Panc1 (cell line): ENCODE measurements at regions not wholly inside any gene's neighbourhood (a gene's known extent, or its start where the extent isn't known, plus 50 kb on each side); places are given as distances from the start of the nearest gene placed in this dataset.
"Not testable (repeated sequence)": the region's sequence is repeated elsewhere in the genome, so short reads cannot be mapped to it uniquely, and the experiment has no call there.

Experiments used
- ATAC-seq: fragments of 200-7000 bp; cut with Tn5 transposase; 2 replicates; pipeline ENCODE4 v1.9.1; 2020; ENCODE audit warnings: mild to moderate bottlenecking, moderate library complexity
- BruUV-seq: library from RNA; stranded (reverse); fragments of 400-500 nt; replicated peaks from 2 replicates; lab custom pipeline; 2021; lab: Mats Ljungman, UMichigan
- CTCF ChIA-PET: fragments of 300-600 bp; sonication (Branson Sonifier 250); formaldehyde crosslinking; loops from one replicate; lab custom pipeline; 2022; ENCODE audit warnings: antibody characterized with exemption; lab: Charles Lee
- POLR2A ChIA-PET: fragments of 300-600 bp; sonication (Branson Sonifier 250); formaldehyde crosslinking; loops from one replicate; lab custom pipeline; 2022; ENCODE audit warnings: antibody characterized with exemption; lab: Charles Lee
- DNase-seq: peaks from one replicate; pipeline ENCODE4 v3.0.0-alpha.2; 2010; ENCODE audit warnings: low read depth, low spot score
- H3K27ac ChIP-seq: 2 replicates; pipeline ENCODE4 v1.5.1; 2011; ENCODE audit warnings: mild to moderate bottlenecking, low read length, inconsistent platforms
- H3K27me3 ChIP-seq: fragments of 200-500 bp; sonication (Bioruptor generic); 2 replicates; pipeline ENCODE4 v1.6.0; 2014; ENCODE audit warnings: low read length, inconsistent platforms; ENCODE audit not compliant: control insufficient read depth, insufficient read depth
- H3K36me3 ChIP-seq: fragments of 200-500 bp; sonication (Bioruptor generic); 2 replicates; pipeline ENCODE4 v1.5.1; 2014; ENCODE audit warnings: inconsistent platforms, mild to moderate bottlenecking, low read length, moderate library complexity; ENCODE audit not compliant: control insufficient read depth, insufficient read depth
- H3K4me1 ChIP-seq: 2 replicates; pipeline ENCODE4 v1.5.1; 2011; ENCODE audit warnings: inconsistent platforms, mild to moderate bottlenecking, low read length, moderate library complexity; ENCODE audit not compliant: control insufficient read depth, insufficient read depth
- H3K4me3 ChIP-seq, 2 experiments: 2 replicates each; pipeline ENCODE4 v1.5.1; 2011 to 2012; ENCODE audit warnings: low read depth in 2 of 2, low read length in 2 of 2, mild to moderate bottlenecking in 2 of 2, inconsistent platforms in 1 of 2, moderate library complexity in 1 of 2
- H3K9me3 ChIP-seq: fragments of 200-500 bp; sonication (Bioruptor generic); 2 replicates; pipeline ENCODE4 v1.5.1; 2014; ENCODE audit warnings: low read depth, mild to moderate bottlenecking, inconsistent platforms, low read length, moderate library complexity; ENCODE audit not compliant: control insufficient read depth, insufficient read depth
- POLR2AphosphoS5 ChIP-seq: IDR thresholded peaks from 2 replicates; pipeline ENCODE4 v1.6.1; 2012; ENCODE audit warnings: mild to moderate bottlenecking, low read depth, low read length, moderate library complexity
- SIN3A ChIP-seq: IDR thresholded peaks from 2 replicates; pipeline ENCODE4 v1.6.1; 2012; ENCODE audit warnings: low read depth, mild to moderate bottlenecking, low read length, moderate library complexity, borderline replicate concordance; ENCODE audit not compliant: insufficient read depth
- TCF7L2 ChIP-seq: IDR thresholded peaks from 2 replicates; pipeline ENCODE4 v1.6.1; 2011; ENCODE audit warnings: mild to moderate bottlenecking, low read depth, low read length, inconsistent platforms
- in situ Hi-C: cut with HindIII; loops from 2 replicates; pipeline ENCODE4 v1.10.0; 2016; ENCODE audit warnings: low sequenced_read_pairs, low pct_unique_long_range_greater_than_20kb
- intact Hi-C: fragments of 100-400 bp; cut with micrococcal nuclease; formaldehyde crosslinking; loops from one replicate; pipeline ENCODE4 v1.10.0; 2022; ENCODE audit not compliant: unreplicated experiment
- TF ChIP-seq, protein P1 (sequence below): fragments of 450-650 bp; IDR thresholded peaks from 2 replicates; pipeline ENCODE4 v1.5.1; 2017; ENCODE audit warnings: mild to moderate bottlenecking
- TF ChIP-seq, protein P2 (sequence below), 2 experiments: IDR thresholded peaks; 2 replicates each; pipeline ENCODE4 v1.6.1; 2011 to 2012; ENCODE audit warnings: low read depth in 2 of 2, control low read depth in 1 of 2, low read length in 1 of 2, mild to moderate bottlenecking in 1 of 2, moderate library complexity in 1 of 2; ENCODE audit not compliant: insufficient read depth in 1 of 2

DNA sequence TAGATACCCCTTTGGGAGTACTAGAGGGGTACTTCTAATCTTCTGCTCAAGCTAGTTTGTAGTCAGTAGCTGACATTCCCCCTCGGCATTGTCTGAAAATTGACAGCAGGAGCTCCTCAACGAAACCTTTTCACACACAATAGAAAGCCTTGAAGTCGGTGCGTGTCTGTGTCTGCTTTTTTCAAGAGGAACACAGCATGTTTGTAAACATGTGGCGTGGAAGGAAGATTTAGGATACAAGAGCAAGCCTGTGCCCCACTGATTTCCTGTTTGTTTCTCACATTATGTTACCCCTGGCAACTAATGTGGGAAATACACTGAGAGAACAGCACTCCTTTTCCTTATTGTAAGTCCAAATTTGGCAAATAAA, 252.6 kb downstream of the ANKRD50 start:
- no peak overlapping the region for H3K27ac ChIP-seq
- ChIA-PET CTCF (no interaction called here), POLR2A (no interaction called here)
- no peak overlapping the region for H3K4me3 ChIP-seq
- TF ChIP-seq SIN3A (no peak), TCF7L2 (no peak), POLR2AphosphoS5 (no peak)
- TF ChIP-seq, protein P1, sequence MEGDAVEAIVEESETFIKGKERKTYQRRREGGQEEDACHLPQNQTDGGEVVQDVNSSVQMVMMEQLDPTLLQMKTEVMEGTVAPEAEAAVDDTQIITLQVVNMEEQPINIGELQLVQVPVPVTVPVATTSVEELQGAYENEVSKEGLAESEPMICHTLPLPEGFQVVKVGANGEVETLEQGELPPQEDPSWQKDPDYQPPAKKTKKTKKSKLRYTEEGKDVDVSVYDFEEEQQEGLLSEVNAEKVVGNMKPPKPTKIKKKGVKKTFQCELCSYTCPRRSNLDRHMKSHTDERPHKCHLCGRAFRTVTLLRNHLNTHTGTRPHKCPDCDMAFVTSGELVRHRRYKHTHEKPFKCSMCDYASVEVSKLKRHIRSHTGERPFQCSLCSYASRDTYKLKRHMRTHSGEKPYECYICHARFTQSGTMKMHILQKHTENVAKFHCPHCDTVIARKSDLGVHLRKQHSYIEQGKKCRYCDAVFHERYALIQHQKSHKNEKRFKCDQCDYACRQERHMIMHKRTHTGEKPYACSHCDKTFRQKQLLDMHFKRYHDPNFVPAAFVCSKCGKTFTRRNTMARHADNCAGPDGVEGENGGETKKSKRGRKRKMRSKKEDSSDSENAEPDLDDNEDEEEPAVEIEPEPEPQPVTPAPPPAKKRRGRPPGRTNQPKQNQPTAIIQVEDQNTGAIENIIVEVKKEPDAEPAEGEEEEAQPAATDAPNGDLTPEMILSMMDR = no peak
- TF ChIP-seq, protein P2, sequence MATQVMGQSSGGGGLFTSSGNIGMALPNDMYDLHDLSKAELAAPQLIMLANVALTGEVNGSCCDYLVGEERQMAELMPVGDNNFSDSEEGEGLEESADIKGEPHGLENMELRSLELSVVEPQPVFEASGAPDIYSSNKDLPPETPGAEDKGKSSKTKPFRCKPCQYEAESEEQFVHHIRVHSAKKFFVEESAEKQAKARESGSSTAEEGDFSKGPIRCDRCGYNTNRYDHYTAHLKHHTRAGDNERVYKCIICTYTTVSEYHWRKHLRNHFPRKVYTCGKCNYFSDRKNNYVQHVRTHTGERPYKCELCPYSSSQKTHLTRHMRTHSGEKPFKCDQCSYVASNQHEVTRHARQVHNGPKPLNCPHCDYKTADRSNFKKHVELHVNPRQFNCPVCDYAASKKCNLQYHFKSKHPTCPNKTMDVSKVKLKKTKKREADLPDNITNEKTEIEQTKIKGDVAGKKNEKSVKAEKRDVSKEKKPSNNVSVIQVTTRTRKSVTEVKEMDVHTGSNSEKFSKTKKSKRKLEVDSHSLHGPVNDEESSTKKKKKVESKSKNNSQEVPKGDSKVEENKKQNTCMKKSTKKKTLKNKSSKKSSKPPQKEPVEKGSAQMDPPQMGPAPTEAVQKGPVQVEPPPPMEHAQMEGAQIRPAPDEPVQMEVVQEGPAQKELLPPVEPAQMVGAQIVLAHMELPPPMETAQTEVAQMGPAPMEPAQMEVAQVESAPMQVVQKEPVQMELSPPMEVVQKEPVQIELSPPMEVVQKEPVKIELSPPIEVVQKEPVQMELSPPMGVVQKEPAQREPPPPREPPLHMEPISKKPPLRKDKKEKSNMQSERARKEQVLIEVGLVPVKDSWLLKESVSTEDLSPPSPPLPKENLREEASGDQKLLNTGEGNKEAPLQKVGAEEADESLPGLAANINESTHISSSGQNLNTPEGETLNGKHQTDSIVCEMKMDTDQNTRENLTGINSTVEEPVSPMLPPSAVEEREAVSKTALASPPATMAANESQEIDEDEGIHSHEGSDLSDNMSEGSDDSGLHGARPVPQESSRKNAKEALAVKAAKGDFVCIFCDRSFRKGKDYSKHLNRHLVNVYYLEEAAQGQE (IDR thresholded peaks at IDR 0.05; ENCODE audit: insufficient read depth in 1 of 2, low read depth in 2 of 2, low read length in 1 of 2) = no peak
- DNase-seq = no peak
- in situ Hi-C loops (no loop called here), intact Hi-C loops (no loop called here)
- H3K4me1 ChIP-seq = no peaks in the 10 kb centered on the region
- no TSS peak for BruUV-seq
- no peaks in the 10 kb centered on the region; the same call in 1 of the 2 replicates for H3K9me3 ChIP-seq
- no peak for ATAC-seq
- no peaks in the 10 kb centered on the region for H3K27me3 ChIP-seq
- no peaks in the 10 kb centered on the region for H3K36me3 ChIP-seq

- DNase-seq, POLR2A ChIA-PET, CTCF ChIA-PET: not testable (repeated sequence)
Measured at GRCh38 chr4:124461592-124461991, 250.9 kb downstream of the ANKRD50 start.

GRCh38 chr4:124462954-124463828, 249.3 kb downstream of the ANKRD50 start:
- Histone ChIP-seq H3K27me3 (no peaks in the 10 kb centered on the region), H3K36me3 (no peaks in the 10 kb centered on the region), H3K27ac (no peak overlapping the region), H3K4me1 (no peaks in the 10 kb centered on the region), H3K4me3 (no peak overlapping the region), H3K9me3 (no peaks in the 10 kb centered on the region; the same call in 1 of the 2 replicates)
- no peak for ATAC-seq
- intact Hi-C loops = no loop called here
- no peak for DNase-seq
- POLR2A ChIA-PET = no interaction called here
- TF ChIP-seq, protein P1 = no peak
- no peak for TF ChIP-seq POLR2AphosphoS5
- TF ChIP-seq TCF7L2 = no peak
- CTCF ChIA-PET = no interaction called here
- in situ Hi-C loops = no loop called here
- BruUV-seq = no TSS peak

More at GRCh38 chr4:124461592-124461991, 250.9 kb downstream of the ANKRD50 start:
- H3K4me1 ChIP-seq, H3K9me3 ChIP-seq, ATAC-seq, H3K36me3 ChIP-seq, H3K27ac ChIP-seq, H3K27me3 ChIP-seq, H3K4me3 ChIP-seq, in situ Hi-C loops, BruUV-seq, intact Hi-C loops: not testable (repeated sequence)
